OCI-LY1 (cell line): ENCODE measurements at regions not wholly inside any gene's neighbourhood (a gene's known extent, or its start where the extent isn't known, plus 50 kb on each side); places are given as distances from the start of the nearest gene placed in this dataset.

ENCODE experiments used
- H2AFZ ChIP-seq: fragments of 200-600 bp; sonication (generic), shearing (Covaris generic); 2 replicates; pipeline ENCODE4 v1.6.0; 2014; ENCODE audit warnings: antibody characterized with exemption, mild to moderate bottlenecking, low read length
- H3F3A ChIP-seq: fragments of 200-600 bp; sonication (generic), shearing (Covaris generic); 2 replicates; pipeline ENCODE4 v1.6.0; 2014; ENCODE audit warnings: mild to moderate bottlenecking, antibody characterized with exemption, low read length, moderate library complexity; ENCODE audit not compliant: insufficient read depth
- H3K27ac ChIP-seq: fragments of 200-600 bp; sonication (generic); 2 replicates; pipeline ENCODE4 v1.5.1; 2014; ENCODE audit warnings: low read length, mixed run types, mild to moderate bottlenecking, low read depth; ENCODE audit not compliant: poor library complexity, severe bottlenecking
- H3K27me3 ChIP-seq: fragments of 200-600 bp; sonication (generic); 2 replicates; pipeline ENCODE4 v1.6.0; 2014; ENCODE audit warnings: antibody characterized with exemption, mild to moderate bottlenecking, low read length, moderate library complexity; ENCODE audit not compliant: insufficient read depth
- H3K36me3 ChIP-seq: fragments of 200-600 bp; sonication (generic); 2 replicates; pipeline ENCODE4 v1.6.1; 2014; ENCODE audit warnings: mild to moderate bottlenecking, antibody characterized with exemption, low read length, moderate library complexity, mixed read lengths; ENCODE audit not compliant: insufficient read depth
- H3K4me1 ChIP-seq: fragments of 200-600 bp; sonication (generic); 2 replicates; pipeline ENCODE4 v1.5.1; 2014; ENCODE audit warnings: mild to moderate bottlenecking, low read length, moderate library complexity; ENCODE audit not compliant: insufficient read depth, severe bottlenecking
- H3K4me2 ChIP-seq: fragments of 200-600 bp; sonication (generic), shearing (Covaris generic); 2 replicates; pipeline ENCODE4 v1.6.1; 2014; ENCODE audit warnings: low read length
- H3K4me3 ChIP-seq: fragments of 200-600 bp; sonication (generic); 2 replicates; pipeline ENCODE4 v1.5.1; 2014; ENCODE audit warnings: low read length, low read depth, mild to moderate bottlenecking, mixed read lengths; ENCODE audit not compliant: poor library complexity, severe bottlenecking
- H3K79me2 ChIP-seq: fragments of 200-600 bp; shearing (Covaris generic); 2 replicates; pipeline ENCODE4 v1.6.1; 2016; ENCODE audit warnings: mixed run types, low read length, mixed read lengths; ENCODE audit not compliant: insufficient read depth
- H3K9ac ChIP-seq: fragments of 200-600 bp; sonication (generic), shearing (Covaris generic); 2 replicates; pipeline ENCODE4 v1.6.1; 2014; ENCODE audit warnings: mild to moderate bottlenecking, low read length, mixed read lengths
- H3K9me2 ChIP-seq: fragments of 200-600 bp; sonication (generic), shearing (Covaris generic); 2 replicates; pipeline ENCODE4 v1.6.1; 2014; ENCODE audit warnings: low read depth, mild to moderate bottlenecking, low read length, mixed read lengths
- H3K9me3 ChIP-seq: fragments of 200-600 bp; shearing (Covaris generic); 2 replicates; pipeline ENCODE4 v1.6.1; 2014; ENCODE audit warnings: low read length, mixed read lengths
- H4K20me1 ChIP-seq: fragments of 200-600 bp; sonication (generic), shearing (Covaris generic); 2 replicates; pipeline ENCODE4 v1.6.0; 2016; ENCODE audit warnings: mild to moderate bottlenecking, low read length; ENCODE audit not compliant: insufficient read depth
- EZH2 ChIP-seq: fragments of 200-600 bp; sonication (generic), shearing (Covaris generic); IDR thresholded peaks from 2 replicates; pipeline ENCODE4 v1.8.0; 2017; ENCODE audit warnings: borderline replicate concordance, mixed run types, mild to moderate bottlenecking, antibody characterized with exemption, low read length, moderate library complexity, mixed read lengths
- TF ChIP-seq, protein P1 (sequence below): fragments of 200-600 bp; sonication (generic), shearing (Covaris generic); IDR thresholded peaks from 2 replicates; pipeline ENCODE4 v1.5.1; 2017; ENCODE audit warnings: mild to moderate bottlenecking, antibody characterized with exemption, low read length, moderate library complexity, mixed read lengths

DNA sequence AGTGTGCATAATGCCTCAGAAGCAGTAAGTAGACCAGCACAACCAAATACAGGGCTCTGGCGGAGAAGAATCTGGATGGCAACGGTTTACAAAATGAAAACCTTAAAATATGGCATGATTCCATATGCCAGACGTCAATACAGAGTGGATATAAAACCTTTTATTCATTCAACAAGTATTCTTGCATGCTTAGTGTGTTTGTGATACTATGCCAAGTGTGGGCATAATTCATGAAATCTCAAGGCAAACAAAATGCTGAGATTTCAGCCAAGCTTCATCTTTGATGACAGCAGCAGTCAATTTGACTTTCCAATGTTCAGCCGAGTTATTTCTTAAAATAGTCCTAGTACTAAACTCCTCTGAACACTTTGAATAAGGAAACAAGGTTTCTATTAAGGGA, 119.4 kb downstream of the CD24 start:
- no peaks in the 10 kb centered on the region for H3F3A ChIP-seq
- TF ChIP-seq EZH2: no peak
- TF ChIP-seq, protein P1, sequence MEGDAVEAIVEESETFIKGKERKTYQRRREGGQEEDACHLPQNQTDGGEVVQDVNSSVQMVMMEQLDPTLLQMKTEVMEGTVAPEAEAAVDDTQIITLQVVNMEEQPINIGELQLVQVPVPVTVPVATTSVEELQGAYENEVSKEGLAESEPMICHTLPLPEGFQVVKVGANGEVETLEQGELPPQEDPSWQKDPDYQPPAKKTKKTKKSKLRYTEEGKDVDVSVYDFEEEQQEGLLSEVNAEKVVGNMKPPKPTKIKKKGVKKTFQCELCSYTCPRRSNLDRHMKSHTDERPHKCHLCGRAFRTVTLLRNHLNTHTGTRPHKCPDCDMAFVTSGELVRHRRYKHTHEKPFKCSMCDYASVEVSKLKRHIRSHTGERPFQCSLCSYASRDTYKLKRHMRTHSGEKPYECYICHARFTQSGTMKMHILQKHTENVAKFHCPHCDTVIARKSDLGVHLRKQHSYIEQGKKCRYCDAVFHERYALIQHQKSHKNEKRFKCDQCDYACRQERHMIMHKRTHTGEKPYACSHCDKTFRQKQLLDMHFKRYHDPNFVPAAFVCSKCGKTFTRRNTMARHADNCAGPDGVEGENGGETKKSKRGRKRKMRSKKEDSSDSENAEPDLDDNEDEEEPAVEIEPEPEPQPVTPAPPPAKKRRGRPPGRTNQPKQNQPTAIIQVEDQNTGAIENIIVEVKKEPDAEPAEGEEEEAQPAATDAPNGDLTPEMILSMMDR: no peak
- no peaks in the 10 kb centered on the region for H3K9me2 ChIP-seq
- no peak overlapping the region for H2AFZ ChIP-seq
- no peaks in the 10 kb centered on the region for H3K27me3 ChIP-seq
- no peak overlapping the region for H3K4me2 ChIP-seq
- H4K20me1 ChIP-seq: no peaks in the 10 kb centered on the region
- no peak overlapping the region for H3K27ac ChIP-seq
- no peak overlapping the region for H3K4me3 ChIP-seq
- no peak overlapping the region for H3K9ac ChIP-seq
- H3K4me1 ChIP-seq: peaks cover 1% of the 10 kb centered on the region
- H3K9me3 ChIP-seq: peaks cover 10% of the 10 kb centered on the region
- no peaks in the 10 kb centered on the region for H3K79me2 ChIP-seq
- no peaks in the 10 kb centered on the region for H3K36me3 ChIP-seq

GRCh38 chr6:106849676-106850332, 124.7 kb downstream of the CD24 start:
- Histone ChIP-seq H3K9ac (no peak overlapping the region), H3K4me2 (no peak overlapping the region), H3K36me3 (no peaks in the 10 kb centered on the region), H3K79me2 (no peaks in the 10 kb centered on the region), H3F3A (no peaks in the 10 kb centered on the region), H3K4me3 (no peak overlapping the region), H4K20me1 (no peaks in the 10 kb centered on the region), H3K27ac (peak overlapping the region; percentile 15), H3K9me3 (peaks cover 9% of the 10 kb centered on the region), H3K9me2 (no peaks in the 10 kb centered on the region), H3K4me1 (peaks cover 40% of the 10 kb centered on the region), H2AFZ (no peak overlapping the region), H3K27me3 (no peaks in the 10 kb centered on the region)
- TF ChIP-seq EZH2: no peak
- TF ChIP-seq, protein P1: no peak

- Histone ChIP-seq H3F3A (no peaks in the 10 kb centered on the region), H3K9me3 (peaks cover 9% of the 10 kb centered on the region)
- TF ChIP-seq, protein P1: no peak
- TF ChIP-seq EZH2: no peak
Measured at GRCh38 chr6:106849120-106849519, 125.4 kb downstream of the CD24 start.

More at GRCh38 chr6:106849120-106849519, 125.4 kb downstream of the CD24 start:
- Histone ChIP-seq H3K36me3 (no peaks in the 10 kb centered on the region), H3K27ac (peak overlapping the region; percentile 15), H3K27me3 (no peaks in the 10 kb centered on the region), H3K9ac (no peak overlapping the region), H4K20me1 (no peaks in the 10 kb centered on the region), H3K9me2 (no peaks in the 10 kb centered on the region), H3K4me3 (no peak overlapping the region), H3K79me2 (no peaks in the 10 kb centered on the region), H2AFZ (no peak overlapping the region), H3K4me1 (peaks cover 44% of the 10 kb centered on the region), H3K4me2 (no peak overlapping the region)
